ENCODE measurements at regions not wholly inside any gene's neighbourhood (a gene's known extent, or its start where the extent isn't known, plus 50 kb on each side); places are given as distances from the start of the nearest gene placed in this dataset.
A peak's percentile ranks its signal among the peaks of the same experiment; 100 is the strongest.

GRCh38 chr2:39546937-39547336, 109.9 kb upstream of the MAP4K3 start (continued):
- TF ChIP-seq EP300 (IDR thresholded peaks at IDR 0.05; ENCODE audit: low read depth in 2 of 2, low read length in 2 of 2) (0 out of 4 replicates have a peak, but pooled peaks of 1 of the 2 experiments have one; percentile 35), EP300 (CRISPR knock-in tag; IDR thresholded peaks at IDR 0.05; ENCODE audit: borderline replicate concordance) (no peak), NFYB (CRISPR knock-in tag; IDR thresholded peaks at IDR 0.05) (no peak), RELA (CRISPR knock-in tag; IDR thresholded peaks at IDR 0.05) (no peak), E2F2 (CRISPR knock-in tag; IDR thresholded peaks at IDR 0.05; ENCODE audit: borderline replicate concordance) (no peak), ZBTB42 (CRISPR knock-in tag; IDR thresholded peaks at IDR 0.05) (no peak), FOXA3 (CRISPR knock-in tag; IDR thresholded peaks at IDR 0.05) (0 out of 2 replicates have a peak, but pooled peaks have one; percentile 13), U2AF2 (IDR thresholded peaks at IDR 0.05; ENCODE audit: low read depth, low read length) (no peak), FOSL2 (CRISPR knock-in tag; IDR thresholded peaks at IDR 0.05) (peak; percentile 91), HNRNPL (IDR thresholded peaks at IDR 0.05; ENCODE audit: low read depth, low read length) (no peak), SAP130 (CRISPR knock-in tag; IDR thresholded peaks at IDR 0.05; ENCODE audit: low read depth) (0 out of 2 replicates have a peak, but pooled peaks have one; percentile 28), BCL6 (CRISPR knock-in tag; IDR thresholded peaks at IDR 0.05) (no peak), ZNF772 (CRISPR knock-in tag; IDR thresholded peaks at IDR 0.05) (peak; percentile 15; the same call in 1 of the 2 replicates), REXO4 (CRISPR knock-in tag; IDR thresholded peaks at IDR 0.05; ENCODE audit: borderline replicate concordance) (no peak), HINFP (CRISPR knock-in tag; IDR thresholded peaks at IDR 0.05; ENCODE audit: low read depth) (no peak), TCF7 (IDR thresholded peaks at IDR 0.05; ENCODE audit: low read depth) (no peak), MTA3 (CRISPR knock-in tag; IDR thresholded peaks at IDR 0.05) (no peak), ZNF121 (CRISPR knock-in tag; IDR thresholded peaks at IDR 0.05) (no peak), MIXL1 (CRISPR knock-in tag; IDR thresholded peaks at IDR 0.05) (no peak), ZNF274 (CRISPR knock-in tag; IDR thresholded peaks at IDR 0.05) (no peak), ZHX1 (CRISPR knock-in tag; IDR thresholded peaks at IDR 0.05; ENCODE audit: low read depth) (0 out of 2 replicates have a peak, but pooled peaks have one; percentile 27), ZNF503 (CRISPR knock-in tag; IDR thresholded peaks at IDR 0.05) (no peak), SRY (CRISPR knock-in tag; IDR thresholded peaks at IDR 0.05) (no peak), ZNF773 (CRISPR knock-in tag; IDR thresholded peaks at IDR 0.05; ENCODE audit: borderline replicate concordance) (no peak), DMAP1 (CRISPR knock-in tag; IDR thresholded peaks at IDR 0.05) (no peak), RBM22 (optimal IDR thresholded peaks at IDR 0.05; ENCODE audit: low read length) (no peak)
